ENCODE measurements at regions not wholly inside any gene's neighbourhood (a gene's known extent, or its start where the extent isn't known, plus 50 kb on each side); places are given as distances from the start of the nearest gene placed in this dataset.

GRCh38 chr1:59006289-59006658 lies 222.4 kb upstream of the JUN start:
- DNase-seq, result no peak

GRCh38 chr1:59006932-59007331 lies 223.1 kb upstream of the JUN start:
- no peak for DNase-seq

GRCh38 chr1:59007429-59007819 lies 223.6 kb upstream of the JUN start:
- no peak for DNase-seq

GRCh38 chr1:59007820-59008598 lies 224.2 kb upstream of the JUN start:
- no peak for DNase-seq

GRCh38 chr1:59008599-59009347 lies 224.9 kb upstream of the JUN start:
- no peak for DNase-seq

GRCh38 chr1:59011663-59012062 lies 227.8 kb upstream of the JUN start:
- no peak for DNase-seq

GRCh38 chr1:59012378-59012777 lies 228.5 kb upstream of the JUN start:
- no peak for DNase-seq

- DNase-seq, result no peak
Measured at GRCh38 chr1:59013276-59013927, 229.6 kb upstream of the JUN start.

GRCh38 chr1:59013928-59014279 lies 230.1 kb upstream of the JUN start:
- no peak for DNase-seq

- DNase-seq, result no peak
Measured at GRCh38 chr1:59014827-59015226, 231.0 kb upstream of the JUN start.

GRCh38 chr1:59015708-59016107 lies 231.9 kb upstream of the JUN start:
- DNase-seq, result no peak

GRCh38 chr1:59016390-59016789 lies 232.5 kb upstream of the JUN start:
- DNase-seq, result no peak

GRCh38 chr1:59017501-59018231 lies 233.8 kb upstream of the JUN start:
- no peak for DNase-seq

GRCh38 chr1:59018446-59018845 lies 234.6 kb upstream of the JUN start:
- no peak for DNase-seq

- no peak for DNase-seq
Measured at GRCh38 chr1:59018860-59019259, 235.0 kb upstream of the JUN start.

- no peak for DNase-seq
Measured at GRCh38 chr1:59020151-59020997, 236.5 kb upstream of the JUN start.

GRCh38 chr1:59022199-59022598 lies 238.4 kb upstream of the JUN start:
- no peak for DNase-seq

- no peak for DNase-seq
Measured at GRCh38 chr1:59022799-59023198, 239.0 kb upstream of the JUN start.

GRCh38 chr1:59025201-59025600 lies 241.4 kb upstream of the JUN start:
- DNase-seq, result no peak

- no peak for DNase-seq
Measured at GRCh38 chr1:59025898-59026426, 242.1 kb upstream of the JUN start.

GRCh38 chr1:59026472-59026948 lies 242.7 kb upstream of the JUN start:
- no peak for DNase-seq

GRCh38 chr1:59027177-59027576 lies 243.3 kb upstream of the JUN start:
- DNase-seq, result no peak
